ENCODE measurements at regions not wholly inside any gene's neighbourhood (a gene's known extent, or its start where the extent isn't known, plus 50 kb on each side); places are given as distances from the start of the nearest gene placed in this dataset.

GRCh38 chr2:128754246-128754724 lies 435.6 kb upstream of the HS6ST1 start:
- Histone ChIP-seq H3K9me3 (no peaks in the 10 kb centered on the region), H3K27me3 (no peaks in the 10 kb centered on the region), H3K4me3 (replicated peaks in 1 of 3) (no peak overlapping the region), H3K36me3 (no peaks in the 10 kb centered on the region), H3K4me1 (peaks cover 23 to 26% of the 10 kb centered on the region in 2 donors), H3K27ac (no peak overlapping the region)
- intact Hi-C loops (cut with DNase I), result no loop called here
- DNase-seq, result no peak
- no peak for TF ChIP-seq POLR2A (IDR thresholded peaks at IDR 0.05)
- no peak for TF ChIP-seq CTCF (IDR thresholded peaks at IDR 0.05)
- 57 to 69% methylated on average over 6 of the region's 6 CpGs for WGBS, 2 donors

GRCh38 chr2:128755695-128756364 lies 437.2 kb upstream of the HS6ST1 start:
- no peak overlapping the region for H3K4me3 ChIP-seq (replicated peaks in 1 of 3)
- no peak for DNase-seq
- no peaks in the 10 kb centered on the region for H3K27me3 ChIP-seq
- no peak overlapping the region for H3K27ac ChIP-seq
- TF ChIP-seq CTCF (IDR thresholded peaks at IDR 0.05) (no peak), POLR2A (IDR thresholded peaks at IDR 0.05) (no peak)
- H3K9me3 ChIP-seq, result no peaks in the 10 kb centered on the region
- H3K36me3 ChIP-seq, result no peaks in the 10 kb centered on the region
- intact Hi-C loops (cut with DNase I), result no loop called here
- 68 to 72% methylated on average over 15 of the region's 15 CpGs for WGBS, 2 donors
- H3K4me1 ChIP-seq, result peaks cover 18 to 21% of the 10 kb centered on the region in 2 donors

GRCh38 chr2:128756365-128756717 lies 437.7 kb upstream of the HS6ST1 start:
- intact Hi-C loops (cut with DNase I), result no loop called here
- Histone ChIP-seq H3K4me3 (replicated peaks in 1 of 3) (no peak overlapping the region), H3K4me1 (peaks cover 13 to 17% of the 10 kb centered on the region in 2 donors), H3K27me3 (no peaks in the 10 kb centered on the region), H3K36me3 (no peaks in the 10 kb centered on the region), H3K27ac (no peak overlapping the region), H3K9me3 (no peaks in the 10 kb centered on the region)
- WGBS, 2 donors, result 50 to 55% methylated on average over 2 of the region's 2 CpGs
- DNase-seq, result no peak
- no peak for TF ChIP-seq POLR2A (IDR thresholded peaks at IDR 0.05)
- TF ChIP-seq CTCF (IDR thresholded peaks at IDR 0.05), result no peak

GRCh38 chr2:128765811-128766210 lies 447.1 kb upstream of the HS6ST1 start:
- Histone ChIP-seq H3K9me3 (no peaks in the 10 kb centered on the region), H3K4me3 (replicated peaks in 1 of 3) (no peak overlapping the region), H3K27ac (no peak overlapping the region), H3K4me1 (no peaks in the 10 kb centered on the region), H3K36me3 (no peaks in the 10 kb centered on the region), H3K27me3 (no peaks in the 10 kb centered on the region)
- intact Hi-C loops (cut with DNase I), result no loop called here
- TF ChIP-seq CTCF (IDR thresholded peaks at IDR 0.05), result no peak
- TF ChIP-seq POLR2A (IDR thresholded peaks at IDR 0.05), result no peak
- 65 to 92% methylated on average over 2 to 3 of the region's 6 CpGs for WGBS, 2 donors
- no peak for DNase-seq

GRCh38 chr2:128768041-128768440 lies 449.4 kb upstream of the HS6ST1 start:
- Histone ChIP-seq H3K9me3 (no peaks in the 10 kb centered on the region), H3K36me3 (no peaks in the 10 kb centered on the region), H3K27ac (no peak overlapping the region), H3K4me1 (no peaks in the 10 kb centered on the region), H3K4me3 (replicated peaks in 1 of 3) (no peak overlapping the region), H3K27me3 (no peaks in the 10 kb centered on the region)
- no peak for DNase-seq
- WGBS, 2 donors, result 73 to 91% methylated on average over 1 of the region's 1 CpG
- intact Hi-C loops (cut with DNase I), result no loop called here
- TF ChIP-seq CTCF (IDR thresholded peaks at IDR 0.05) (no peak), POLR2A (IDR thresholded peaks at IDR 0.05) (no peak)

All from thyroid gland (tissue), 4 donors.